Testis (tissue), 2 donors: ENCODE measurements at regions not wholly inside any gene's neighbourhood (a gene's known extent, or its start where the extent isn't known, plus 50 kb on each side); places are given as distances from the start of the nearest gene placed in this dataset.
A peak's percentile ranks its signal among the peaks of the same experiment; 100 is the strongest.

ENCODE experiments used
- DNase-seq: peaks from one replicate; pipeline ENCODE4 v3.0.0-alpha.2; 2019
- H3K27ac ChIP-seq, 2 donors: fragments of 200-600 bp; sonication (generic); one replicate each; pipeline ENCODE4 v1.5.1; 2019
- H3K27me3 ChIP-seq: fragments of 200-600 bp; sonication (generic); one replicate; pipeline ENCODE4 v1.5.1; 2019
- H3K36me3 ChIP-seq: fragments of 200-600 bp; sonication (generic); one replicate; pipeline ENCODE4 v1.5.1; 2017; ENCODE audit warnings: low read depth; ENCODE audit errors: missing control alignments
- H3K4me1 ChIP-seq: fragments of 200-600 bp; sonication (generic); one replicate; pipeline ENCODE4 v1.5.1; 2019
- H3K4me3 ChIP-seq, 2 donors: fragments of 200-600 bp; sonication (generic); one replicate each; pipeline ENCODE4 v1.5.1; 2017 to 2019
- H3K9me3 ChIP-seq: fragments of 200-600 bp; sonication (generic); one replicate; pipeline ENCODE4 v1.5.1; 2017
- CTCF ChIP-seq, 3 experiments: fragments of 450-650 bp in 2 of 3; fragments of 200-600 bp in 1 of 3; sonication (generic) in 1 of 3; IDR thresholded peaks; one replicate each; pipeline ENCODE4 v1.5.1; 2016 to 2019; ENCODE audit warnings: antibody characterized with exemption in 3 of 3, mild to moderate bottlenecking in 2 of 3, moderate library complexity in 1 of 3
- POLR2A ChIP-seq: fragments of 450-650 bp; IDR thresholded peaks from one replicate; pipeline ENCODE4 v1.6.1; 2017; ENCODE audit warnings: antibody characterized with exemption, mild to moderate bottlenecking, moderate library complexity
- WGBS, 2 donors: methylation state at CpG; one replicate each; pipeline ENCODE4 v1.1.5; 2018; 5-methylcytosine and 5-hydroxymethylcytosine counted together
- intact Hi-C: fragments of 100-400 bp; cut with DNase I; formaldehyde crosslinking; loops from one replicate; pipeline ENCODE4 v1.15.1; 2023; ENCODE audit warnings: low total_unique reads

GRCh38 chr1:194297094-194297493, 1110.7 kb upstream of the B3GALT2 start:
- H3K4me1 ChIP-seq, result no peaks in the 10 kb centered on the region
- no peak overlapping the region for H3K4me3 ChIP-seq
- TF ChIP-seq CTCF (IDR thresholded peaks at IDR 0.05), result no peak
- no peak for TF ChIP-seq POLR2A
- intact Hi-C loops, result no loop called here
- DNase-seq, result no peak
- no peaks in the 10 kb centered on the region for H3K9me3 ChIP-seq
- no peaks in the 10 kb centered on the region for H3K27me3 ChIP-seq
- 94 to 100% methylated on average over 2 of the region's 2 CpGs for WGBS, 2 donors
- no peak overlapping the region for H3K27ac ChIP-seq
- H3K36me3 ChIP-seq, result no peaks in the 10 kb centered on the region

GRCh38 chr1:194296201-194296600, 1109.8 kb upstream of the B3GALT2 start:
- intact Hi-C loops, result no loop called here
- Histone ChIP-seq H3K36me3 (no peaks in the 10 kb centered on the region), H3K27ac (no peak overlapping the region), H3K4me1 (no peaks in the 10 kb centered on the region), H3K9me3 (no peaks in the 10 kb centered on the region), H3K27me3 (no peaks in the 10 kb centered on the region), H3K4me3 (no peak overlapping the region)
- no peak for DNase-seq
- WGBS, 2 donors, result 82 to 90% methylated on average over 2 of the region's 2 CpGs
- no peak for TF ChIP-seq CTCF (IDR thresholded peaks at IDR 0.05)
- TF ChIP-seq POLR2A, result no peak

GRCh38 chr1:194295685-194296084, 1109.3 kb upstream of the B3GALT2 start:
- Histone ChIP-seq H3K4me3 (no peak overlapping the region), H3K27me3 (no peaks in the 10 kb centered on the region), H3K9me3 (no peaks in the 10 kb centered on the region), H3K4me1 (no peaks in the 10 kb centered on the region), H3K36me3 (no peaks in the 10 kb centered on the region), H3K27ac (no peak overlapping the region)
- no peak for DNase-seq
- intact Hi-C loops, result no loop called here
- WGBS, 2 donors, result 70 to 71% methylated on average over 1 of the region's 1 CpG
- TF ChIP-seq POLR2A, result no peak
- TF ChIP-seq CTCF (IDR thresholded peaks at IDR 0.05), result peak; percentile 19 to 60 (median 55)

- TF ChIP-seq POLR2A, result no peak
- no peaks in the 10 kb centered on the region for H3K27me3 ChIP-seq
- H3K9me3 ChIP-seq, result no peaks in the 10 kb centered on the region
- H3K4me1 ChIP-seq, result no peaks in the 10 kb centered on the region
- no peak for DNase-seq
- 91 to 100% methylated on average over 1 of the region's 1 CpG for WGBS, 2 donors
- no peak overlapping the region for H3K27ac ChIP-seq
- intact Hi-C loops, result no loop called here
- H3K4me3 ChIP-seq, result no peak overlapping the region
- H3K36me3 ChIP-seq, result no peaks in the 10 kb centered on the region
Measured at GRCh38 chr1:194293851-194294405, 1107.5 kb upstream of the B3GALT2 start.

GRCh38 chr1:194292966-194293365, 1106.6 kb upstream of the B3GALT2 start:
- TF ChIP-seq POLR2A, result no peak
- TF ChIP-seq CTCF (IDR thresholded peaks at IDR 0.05), result no peak
- Histone ChIP-seq H3K27me3 (no peaks in the 10 kb centered on the region), H3K4me3 (no peak overlapping the region), H3K36me3 (no peaks in the 10 kb centered on the region), H3K4me1 (no peaks in the 10 kb centered on the region), H3K9me3 (no peaks in the 10 kb centered on the region), H3K27ac (no peak overlapping the region)
- WGBS, 2 donors, result 88 to 92% methylated on average over 3 of the region's 3 CpGs
- intact Hi-C loops, result no loop called here
- DNase-seq, result no peak
